ENCODE measurements at regions not wholly inside any gene's neighbourhood (a gene's known extent, or its start where the extent isn't known, plus 50 kb on each side); places are given as distances from the start of the nearest gene placed in this dataset.

DNA sequence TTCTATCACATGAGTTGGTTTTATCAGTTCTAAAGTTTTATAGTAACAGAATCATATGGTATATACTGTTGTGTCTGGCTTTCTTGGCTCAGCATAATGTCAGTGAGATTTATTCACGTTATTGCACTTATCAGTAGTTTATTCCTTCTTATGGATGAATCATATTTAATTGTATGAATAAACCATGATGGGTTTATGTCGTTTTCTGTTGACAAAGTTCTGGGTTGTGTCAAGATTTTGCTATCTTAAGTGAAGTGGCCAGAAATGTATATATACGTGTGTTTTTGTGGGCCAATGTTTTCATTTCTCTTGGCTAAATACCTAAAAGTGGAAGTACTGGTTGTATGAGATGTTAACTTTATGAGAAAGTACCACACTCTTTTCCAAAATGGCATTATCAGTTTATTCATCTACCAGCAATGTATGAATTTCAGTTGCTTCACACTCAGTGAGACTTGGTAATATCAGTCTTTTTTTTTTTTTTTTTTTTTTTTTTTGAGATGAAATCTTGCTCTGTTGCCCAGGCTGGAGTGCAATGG is 112.4 kb upstream of the DCBLD2 start:
- no peak for DNase-seq (ENCODE audit: low read depth, low spot score)
- TF ChIP-seq, protein P1, sequence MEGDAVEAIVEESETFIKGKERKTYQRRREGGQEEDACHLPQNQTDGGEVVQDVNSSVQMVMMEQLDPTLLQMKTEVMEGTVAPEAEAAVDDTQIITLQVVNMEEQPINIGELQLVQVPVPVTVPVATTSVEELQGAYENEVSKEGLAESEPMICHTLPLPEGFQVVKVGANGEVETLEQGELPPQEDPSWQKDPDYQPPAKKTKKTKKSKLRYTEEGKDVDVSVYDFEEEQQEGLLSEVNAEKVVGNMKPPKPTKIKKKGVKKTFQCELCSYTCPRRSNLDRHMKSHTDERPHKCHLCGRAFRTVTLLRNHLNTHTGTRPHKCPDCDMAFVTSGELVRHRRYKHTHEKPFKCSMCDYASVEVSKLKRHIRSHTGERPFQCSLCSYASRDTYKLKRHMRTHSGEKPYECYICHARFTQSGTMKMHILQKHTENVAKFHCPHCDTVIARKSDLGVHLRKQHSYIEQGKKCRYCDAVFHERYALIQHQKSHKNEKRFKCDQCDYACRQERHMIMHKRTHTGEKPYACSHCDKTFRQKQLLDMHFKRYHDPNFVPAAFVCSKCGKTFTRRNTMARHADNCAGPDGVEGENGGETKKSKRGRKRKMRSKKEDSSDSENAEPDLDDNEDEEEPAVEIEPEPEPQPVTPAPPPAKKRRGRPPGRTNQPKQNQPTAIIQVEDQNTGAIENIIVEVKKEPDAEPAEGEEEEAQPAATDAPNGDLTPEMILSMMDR (IDR thresholded peaks at IDR 0.05; ENCODE audit: low read depth, low read length) = no peak
- no peak overlapping the region for H3K4me3 ChIP-seq (ENCODE audit: low read depth, low read length)
- in situ Hi-C loops (cut with HindIII; ENCODE audit: low sequenced_read_pairs) = no loop called here

DNA sequence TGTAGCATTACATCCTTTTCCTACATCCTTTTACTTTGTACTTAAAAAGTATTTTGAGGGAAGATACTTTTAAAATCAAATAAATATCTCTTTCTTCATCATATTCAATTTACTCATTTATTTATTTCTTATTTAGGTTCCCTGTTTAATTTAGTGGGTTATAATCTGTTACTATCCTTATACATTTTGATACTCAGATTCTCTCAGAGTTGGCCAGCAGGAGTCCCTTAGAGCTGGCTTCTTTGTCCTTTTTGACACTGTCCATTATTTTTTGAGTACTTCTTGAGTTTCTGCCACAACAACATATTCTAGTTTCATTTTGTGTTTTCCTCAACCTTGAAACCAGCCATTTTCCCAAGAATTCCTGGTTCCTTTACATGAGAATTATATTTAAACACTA is 111.6 kb upstream of the DCBLD2 start:
- DNase-seq (ENCODE audit: low read depth, low spot score) = no peak
- no peak overlapping the region for H3K4me3 ChIP-seq (ENCODE audit: low read depth, low read length)
- TF ChIP-seq, protein P1 (IDR thresholded peaks at IDR 0.05; ENCODE audit: low read depth, low read length) = peak; percentile 26
- in situ Hi-C loops (cut with HindIII; ENCODE audit: low sequenced_read_pairs) = no loop called here

DNA sequence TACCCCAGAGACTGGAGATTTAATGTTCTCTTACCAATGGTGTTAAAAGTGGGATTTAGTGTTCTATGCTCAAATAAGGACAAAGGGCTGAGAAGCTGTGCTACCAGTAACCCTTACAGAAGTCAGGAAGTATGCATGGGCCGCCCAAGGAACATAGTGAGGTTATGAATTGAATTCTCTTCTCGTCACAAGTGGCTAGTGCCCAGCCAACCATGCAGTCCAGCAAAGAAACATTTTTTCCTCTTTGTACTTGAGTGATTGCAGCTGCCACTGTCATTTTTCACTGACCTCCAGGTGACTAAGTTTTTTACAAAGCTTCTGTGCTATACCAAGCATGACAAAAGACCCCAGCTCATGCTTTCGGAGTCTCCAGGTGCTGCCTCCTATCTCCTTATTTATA is 110.6 kb upstream of the DCBLD2 start:
- no peak overlapping the region for H3K4me3 ChIP-seq (ENCODE audit: low read depth, low read length)
- in situ Hi-C loops (cut with HindIII; ENCODE audit: low sequenced_read_pairs) = no loop called here
- DNase-seq (ENCODE audit: low read depth, low spot score) = peak; percentile 47
- TF ChIP-seq, protein P1 (IDR thresholded peaks at IDR 0.05; ENCODE audit: low read depth, low read length) = no peak

DNA sequence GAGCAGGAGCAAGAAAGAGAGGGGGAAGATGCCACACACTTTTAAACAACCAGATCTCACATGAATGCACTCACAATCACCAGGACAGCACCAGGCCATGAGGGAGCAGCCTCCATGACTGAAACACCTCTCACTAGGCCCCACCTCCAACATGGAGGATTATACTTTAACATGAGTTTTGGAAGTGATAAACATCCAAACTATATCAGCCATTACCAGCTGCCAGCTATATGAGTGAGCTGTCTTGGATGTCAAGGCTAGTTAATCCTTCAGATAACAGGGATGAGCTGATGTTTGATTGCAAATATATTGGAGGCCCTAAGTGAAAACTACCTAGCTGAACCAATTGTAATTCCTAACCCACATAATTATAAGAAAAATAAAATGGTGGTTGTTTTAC is 108.4 kb upstream of the DCBLD2 start:
- TF ChIP-seq, protein P1 (IDR thresholded peaks at IDR 0.05; ENCODE audit: low read depth, low read length) = no peak

DNA sequence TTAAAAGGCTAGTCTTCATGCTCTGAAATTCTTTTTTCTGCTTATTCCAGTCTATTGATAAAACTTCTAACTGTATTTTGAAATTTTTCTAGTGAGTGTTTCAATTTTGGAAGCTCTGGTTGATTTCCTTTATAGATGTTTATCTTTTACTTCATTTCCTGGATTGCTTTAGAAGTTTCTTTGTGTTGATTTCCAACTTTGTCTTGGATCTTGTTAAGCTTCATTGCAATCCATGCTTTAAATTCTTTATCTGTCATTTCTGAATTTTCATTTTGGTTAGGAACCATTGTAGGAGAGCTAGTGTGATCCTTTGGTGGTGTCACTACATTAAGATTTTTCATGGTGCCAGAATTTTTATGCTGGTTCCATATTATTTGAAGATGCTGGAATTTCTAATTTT is 105.2 kb upstream of the DCBLD2 start:
- H3K4me3 ChIP-seq (ENCODE audit: low read depth, low read length) = no peak overlapping the region
- in situ Hi-C loops (cut with HindIII; ENCODE audit: low sequenced_read_pairs) = no loop called here
- no peak for DNase-seq (ENCODE audit: low read depth, low spot score)
- TF ChIP-seq, protein P1 (IDR thresholded peaks at IDR 0.05; ENCODE audit: low read depth, low read length) = no peak

More for the DNA sequence above, 108.4 kb upstream of the DCBLD2 start:
- in situ Hi-C loops (cut with HindIII; ENCODE audit: low sequenced_read_pairs) = no loop called here
- no peak for DNase-seq (ENCODE audit: low read depth, low spot score)
- H3K4me3 ChIP-seq (ENCODE audit: low read depth, low read length) = no peak overlapping the region

DNA sequence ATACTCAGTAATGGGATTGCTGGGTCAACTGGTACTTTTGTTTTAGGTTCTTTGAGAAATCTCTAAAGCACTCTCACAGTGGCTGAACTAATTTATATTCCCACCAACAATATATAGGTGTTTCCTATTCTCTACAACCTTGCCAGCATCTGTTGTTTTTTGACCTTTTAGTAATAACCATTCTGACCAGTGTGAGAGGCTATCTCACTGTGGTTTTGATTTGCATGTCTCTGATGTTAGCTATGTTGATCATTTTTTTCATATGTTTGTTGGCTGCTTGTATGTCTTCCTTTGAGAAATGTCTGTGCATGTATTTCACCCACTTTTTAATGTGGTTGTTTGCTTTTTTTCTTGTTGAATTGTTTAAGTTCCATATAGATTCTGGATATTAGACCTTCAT is 98.2 kb upstream of the DCBLD2 start:
- no peak for DNase-seq (ENCODE audit: low read depth, low spot score)
- in situ Hi-C loops (cut with HindIII; ENCODE audit: low sequenced_read_pairs) = no loop called here
- no peak overlapping the region for H3K4me3 ChIP-seq (ENCODE audit: low read depth, low read length)
- TF ChIP-seq, protein P1 (IDR thresholded peaks at IDR 0.05; ENCODE audit: low read depth, low read length) = no peak
